SK-N-SH (cell line): ENCODE measurements at regions not wholly inside any gene's neighbourhood (a gene's known extent, or its start where the extent isn't known, plus 50 kb on each side); places are given as distances from the start of the nearest gene placed in this dataset.

Source experiments
- CTCF ChIA-PET: fragments of 300-600, 350-600 bp; formaldehyde crosslinking; extraction: SDS; loops from one replicate; lab custom pipeline; 2021; lab: Yijun Ruan, JAX
- POLR2A ChIA-PET: fragments of 350-600 bp; sonication (Branson Sonifier 250); formaldehyde crosslinking; extraction: SDS; loops from one replicate; lab custom pipeline; 2020; ENCODE audit warnings: antibody characterized with exemption, inconsistent platforms; lab: Yijun Ruan, JAX
- DNase-seq: peaks from one replicate; pipeline ENCODE4 v3.0.0; 2012
- H2AFZ ChIP-seq: fragments of 200-600 bp; sonication (generic); 2 replicates; pipeline ENCODE4 v1.8.1; 2016; ENCODE audit warnings: antibody characterized with exemption, mild to moderate bottlenecking, low read depth
- H3F3A ChIP-seq: fragments of 200-600 bp; sonication (generic); replicated peaks from 2 replicates; pipeline ENCODE3; 2016; ENCODE audit warnings: antibody characterized with exemption, mild to moderate bottlenecking; ENCODE audit not compliant: insufficient read depth
- H3K27ac ChIP-seq, 2 experiments: fragments of 200-500 bp in 1 of 2; fragments of 200-600 bp in 1 of 2; sonication (Bioruptor generic) in 1 of 2; sonication (generic), shearing (Covaris generic) in 1 of 2; 2 replicates each; pipeline versions ENCODE4 v1.5.1 to v1.6.1; 2014 to 2016; ENCODE audit warnings: low read depth in 2 of 2, inconsistent platforms in 1 of 2, low read length in 1 of 2, mild to moderate bottlenecking in 1 of 2, mixed read lengths in 1 of 2
- H3K27me3 ChIP-seq: fragments of 200-600 bp; sonication (generic), shearing (Covaris generic); 2 replicates; pipeline ENCODE4 v1.6.1; 2016; ENCODE audit warnings: mixed run types; ENCODE audit not compliant: insufficient read depth
- H3K36me3 ChIP-seq, 2 experiments: fragments of 200-500 bp in 1 of 2; fragments of 200-600 bp in 1 of 2; sonication (Bioruptor generic) in 1 of 2; sonication (generic) in 1 of 2; replicated peaks in 1 of 2; 2 replicates each; pipeline versions ENCODE3 to v1.5.1; 2014 to 2016; ENCODE audit warnings: low read length in 1 of 2, mild to moderate bottlenecking in 1 of 2; ENCODE audit not compliant: insufficient read depth in 2 of 2, control insufficient read depth in 1 of 2
- H3K4me1 ChIP-seq, 2 experiments: fragments of 200-500 bp in 1 of 2; fragments of 200-600 bp in 1 of 2; sonication (Bioruptor generic) in 1 of 2; sonication (generic), shearing (Covaris generic) in 1 of 2; 2 replicates each; pipeline versions ENCODE4 v1.5.1 to v1.6.1; 2014 to 2016; ENCODE audit warnings: low read depth in 1 of 2, low read length in 1 of 2, mixed run types in 1 of 2; ENCODE audit not compliant: insufficient read depth in 2 of 2, control insufficient read depth in 1 of 2
- H3K4me2 ChIP-seq: fragments of 200-600 bp; sonication (generic), shearing (Covaris generic); 2 replicates; pipeline ENCODE4 v1.6.1; 2017; ENCODE audit warnings: mixed run types
- H3K4me3 ChIP-seq, 2 experiments: fragments of 200-500 bp in 1 of 2; fragments of 200-600 bp in 1 of 2; sonication (Bioruptor generic) in 1 of 2; sonication (generic), shearing (Covaris generic) in 1 of 2; 2 replicates each; pipeline versions ENCODE4 v1.5.1 to v1.8.1; 2014 to 2016; ENCODE audit warnings: low read depth in 2 of 2, inconsistent platforms in 1 of 2, low read length in 1 of 2, mild to moderate bottlenecking in 1 of 2, mixed read lengths in 1 of 2, moderate library complexity in 1 of 2
- H3K79me2 ChIP-seq: fragments of 200-600 bp; sonication (generic); 2 replicates; pipeline ENCODE4 v1.8.1; 2017; ENCODE audit warnings: mild to moderate bottlenecking; ENCODE audit not compliant: insufficient read depth
- H3K9ac ChIP-seq: fragments of 200-600 bp; sonication (generic); 2 replicates; pipeline ENCODE4 v1.6.1; 2017; ENCODE audit warnings: mixed run types
- H3K9me2 ChIP-seq: fragments of 200-600 bp; sonication (generic); 2 replicates; pipeline ENCODE4 v1.6.1; 2017; ENCODE audit warnings: mixed run types
- H3K9me3 ChIP-seq: fragments of 200-600 bp; sonication (generic); 2 replicates; pipeline ENCODE4 v1.6.1; 2017; ENCODE audit warnings: mixed run types, mild to moderate bottlenecking, moderate library complexity
- H4K20me1 ChIP-seq: fragments of 200-600 bp; sonication (generic); 2 replicates; pipeline ENCODE4 v1.6.1; 2017; ENCODE audit warnings: mild to moderate bottlenecking, mixed run types; ENCODE audit not compliant: insufficient read depth
- ELF1 ChIP-seq: IDR thresholded peaks from 2 replicates; pipeline ENCODE4 v1.4.0; 2012
- EP300 ChIP-seq, 2 experiments: IDR thresholded peaks; 2 replicates each; pipeline versions ENCODE4 v1.4.0 to v1.6.1; 2012; ENCODE audit warnings: borderline replicate concordance in 1 of 2, low read depth in 1 of 2, low read length in 1 of 2
- FOSL2 ChIP-seq: IDR thresholded peaks from 2 replicates; pipeline ENCODE4 v1.4.0; 2012; ENCODE audit warnings: low read depth, mild to moderate bottlenecking, moderate library complexity, borderline replicate concordance
- FOXJ3 ChIP-seq: sonication (generic); formaldehyde crosslinking; IDR thresholded peaks from 2 replicates; pipeline ENCODE4 v1.5.1; 2020; ENCODE audit warnings: mild to moderate bottlenecking, missing genetic modification reagents
- GATA2 ChIP-seq: sonication (generic); formaldehyde crosslinking; IDR thresholded peaks from 2 replicates; pipeline ENCODE4 v1.5.0; 2020; ENCODE audit warnings: mild to moderate bottlenecking, missing genetic modification reagents
- IRF3 ChIP-seq: fragments of 150-350 bp; IDR thresholded peaks from 2 replicates; pipeline ENCODE4 v1.6.1; 2016; ENCODE audit warnings: mild to moderate bottlenecking, low read depth, low read length
- MAX ChIP-seq: IDR thresholded peaks from 2 replicates; pipeline ENCODE4 v1.4.0; 2012; ENCODE audit warnings: low read depth
- MXI1 ChIP-seq: IDR thresholded peaks from 2 replicates; pipeline ENCODE4 v1.6.1; 2012; ENCODE audit warnings: mild to moderate bottlenecking, low read depth, low read length, improper control_type of control experiment
- NFIC ChIP-seq: IDR thresholded peaks from 2 replicates; pipeline ENCODE4 v1.4.0; 2012; ENCODE audit warnings: borderline replicate concordance
- RCOR1 ChIP-seq: fragments of 150-350 bp; IDR thresholded peaks from 2 replicates; pipeline ENCODE4 v1.6.1; 2017; ENCODE audit warnings: antibody characterized with exemption, low read length
- REST ChIP-seq: IDR thresholded peaks from 2 replicates; pipeline ENCODE4 v1.6.1; 2012; ENCODE audit warnings: mild to moderate bottlenecking, low read depth, low read length, moderate library complexity
- TAF1 ChIP-seq: IDR thresholded peaks from 2 replicates; pipeline ENCODE4 v1.6.1; 2012; ENCODE audit warnings: low read depth, mild to moderate bottlenecking, low read length, moderate library complexity, borderline replicate concordance
- TCF12 ChIP-seq: IDR thresholded peaks from 2 replicates; pipeline ENCODE4 v1.4.0; 2012
- USF1 ChIP-seq: IDR thresholded peaks from 2 replicates; pipeline ENCODE4 v1.4.0; 2012; ENCODE audit warnings: low read depth, borderline replicate concordance
- ZBTB33 ChIP-seq: IDR thresholded peaks from 2 replicates; pipeline ENCODE4 v1.4.0; 2012; ENCODE audit warnings: low read depth, borderline replicate concordance
- WGBS: methylation state at CpG from one replicate; pipeline ENCODE4 v1.1.6; 2017; ENCODE audit warnings: low lambda C conversion rate; 5-methylcytosine and 5-hydroxymethylcytosine counted together

- no peaks in the 10 kb centered on the region for H3F3A ChIP-seq
- ChIA-PET CTCF (no interaction called here), POLR2A (no interaction called here)
- no peak for DNase-seq
- no peaks in the 10 kb centered on the region for H3K36me3 ChIP-seq
- H3K4me1 ChIP-seq, result no peaks in the 10 kb centered on the region
- H3K27me3 ChIP-seq, result no peaks in the 10 kb centered on the region
- H3K79me2 ChIP-seq, result no peaks in the 10 kb centered on the region
- TF ChIP-seq GATA2 (no peak), USF1 (no peak), NFIC (no peak), MXI1 (no peak), MAX (no peak)
- H3K9me2 ChIP-seq, result no peaks in the 10 kb centered on the region
- no peaks in the 10 kb centered on the region for H3K9me3 ChIP-seq
- H3K4me2 ChIP-seq, result no peak overlapping the region
- no peak overlapping the region for H3K27ac ChIP-seq
- H3K9ac ChIP-seq, result no peak overlapping the region
- no peaks in the 10 kb centered on the region for H4K20me1 ChIP-seq
- no peak overlapping the region for H2AFZ ChIP-seq
- WGBS, result 45% methylated on average over 5 of the region's 5 CpGs
- H3K4me3 ChIP-seq, result no peak overlapping the region
Observed at GRCh38 chr14:84065811-84066210, 1464.1 kb upstream of the FLRT2 start.

GRCh38 chr14:84068288-84068687 lies 1461.7 kb upstream of the FLRT2 start:
- Histone ChIP-seq H3K9me3 (no peaks in the 10 kb centered on the region), H3K4me2 (no peak overlapping the region), H3F3A (no peaks in the 10 kb centered on the region), H3K9ac (no peak overlapping the region), H3K27ac (no peak overlapping the region), H3K79me2 (no peaks in the 10 kb centered on the region), H3K4me1 (no peaks in the 10 kb centered on the region), H3K9me2 (no peaks in the 10 kb centered on the region), H3K4me3 (no peak overlapping the region), H4K20me1 (no peaks in the 10 kb centered on the region), H2AFZ (no peak overlapping the region), H3K27me3 (no peaks in the 10 kb centered on the region), H3K36me3 (no peaks in the 10 kb centered on the region)
- POLR2A ChIA-PET, result no interaction called here
- no peak for DNase-seq
- CTCF ChIA-PET, result no interaction called here
- no peak for TF ChIP-seq IRF3
- TF ChIP-seq ZBTB33, result no peak
- no peak for TF ChIP-seq MAX
- TF ChIP-seq TCF12, result no peak
- no peak for TF ChIP-seq GATA2
- TF ChIP-seq FOSL2, result no peak
- no peak for TF ChIP-seq REST
- TF ChIP-seq USF1, result no peak
- TF ChIP-seq FOXJ3, result no peak
- TF ChIP-seq ELF1, result no peak
- TF ChIP-seq TAF1, result no peak
- no peak for TF ChIP-seq EP300 (IDR thresholded peaks at IDR 0.05; ENCODE audit: borderline replicate concordance in 1 of 2, low read depth in 1 of 2, low read length in 1 of 2)
- no peak for TF ChIP-seq RCOR1
- TF ChIP-seq NFIC, result no peak
- 51% methylated on average over 2 of the region's 2 CpGs for WGBS
